WTC11 (cell line): ENCODE measurements at regions not wholly inside any gene's neighbourhood (a gene's known extent, or its start where the extent isn't known, plus 50 kb on each side); places are given as distances from the start of the nearest gene placed in this dataset.

Source experiments
- ATAC-seq: fragments of 200-7000 bp; cut with Tn5 transposase; 2 replicates; pipeline ENCODE4 v1.10.0; 2021; ENCODE audit warnings: mild to moderate bottlenecking, moderate library complexity
- CTCF ChIA-PET: fragments of 300-600 bp; sonication (Branson Sonifier 250); formaldehyde crosslinking; loops from one replicate; lab custom pipeline; 2021; ENCODE audit warnings: antibody characterized with exemption; lab: Charles Lee
- POLR2A ChIA-PET: fragments of 350-600 bp; sonication (Branson Sonifier 250); formaldehyde crosslinking; loops from one replicate; lab custom pipeline; 2021; ENCODE audit warnings: antibody characterized with exemption; lab: Charles Lee
- DNase-seq: peaks from one replicate; pipeline ENCODE4 v3.0.0; 2021; ENCODE audit warnings: low spot score
- H3K27ac Mint-ChIP-seq: 2 replicates; pipeline ENCODE4 v1.8.0; 2021; ENCODE audit warnings: mixed read lengths
- H3K27me3 Mint-ChIP-seq: 2 replicates; pipeline ENCODE4 v1.8.0; 2021; ENCODE audit warnings: low read depth, mild to moderate bottlenecking, moderate library complexity, mixed read lengths
- H3K36me3 Mint-ChIP-seq: 2 replicates; pipeline ENCODE4 v1.8.0; 2021; ENCODE audit warnings: mixed read lengths
- H3K4me1 Mint-ChIP-seq: 2 replicates; pipeline ENCODE4 v1.8.0; 2022; ENCODE audit warnings: mixed read lengths
- H3K4me3 Mint-ChIP-seq: 2 replicates; pipeline ENCODE4 v1.8.0; 2021; ENCODE audit warnings: mild to moderate bottlenecking, moderate library complexity, mixed read lengths
- H3K9me3 Mint-ChIP-seq: 2 replicates; pipeline ENCODE4 v1.8.0; 2021; ENCODE audit warnings: mixed read lengths
- FOXJ3 ChIP-seq: sonication (generic); formaldehyde crosslinking; IDR thresholded peaks from 2 replicates; pipeline ENCODE4 v1.9.0; 2021; ENCODE audit warnings: missing genetic modification reagents, mild to moderate bottlenecking, borderline replicate concordance
- GABPB1 ChIP-seq: sonication (generic); formaldehyde crosslinking; IDR thresholded peaks from 2 replicates; pipeline ENCODE4 v1.8.1; 2023; ENCODE audit warnings: mild to moderate bottlenecking, missing genetic modification reagents
- GRHL2 ChIP-seq: fragments of 250-450 bp; sonication (Bioruptor Pico); IDR thresholded peaks from 2 replicates; pipeline ENCODE4 v1.8.0; 2022; ENCODE audit warnings: mild to moderate bottlenecking, moderate library complexity; ENCODE audit not compliant: insufficient replicate concordance, severe bottlenecking
- IRF2 ChIP-seq: sonication (generic); formaldehyde crosslinking; IDR thresholded peaks from 2 replicates; pipeline ENCODE4 v1.8.0; 2022; ENCODE audit warnings: low read depth, missing genetic modification reagents, borderline replicate concordance
- JUN ChIP-seq: sonication (generic); formaldehyde crosslinking; IDR thresholded peaks from 2 replicates; pipeline ENCODE4 v1.8.0; 2023; ENCODE audit warnings: mild to moderate bottlenecking, missing genetic modification reagents
- NR3C1 ChIP-seq: sonication (generic); formaldehyde crosslinking; conservative IDR thresholded peaks from 2 replicates; pipeline ENCODE4 v1.8.1; 2023; ENCODE audit warnings: low read depth, mild to moderate bottlenecking, missing genetic modification reagents
- OVOL2 ChIP-seq: fragments of 250-450 bp; sonication (Bioruptor Pico); IDR thresholded peaks from 2 replicates; pipeline ENCODE4 v1.9.0; 2021; ENCODE audit warnings: mild to moderate bottlenecking, borderline replicate concordance
- TCF7 ChIP-seq: sonication (generic); formaldehyde crosslinking; IDR thresholded peaks from 2 replicates; pipeline ENCODE4 v1.8.0; 2022; ENCODE audit warnings: mild to moderate bottlenecking, low read depth, missing genetic modification reagents, moderate library complexity
- TEAD1 ChIP-seq: sonication (generic); formaldehyde crosslinking; IDR thresholded peaks from 2 replicates; pipeline ENCODE4 v1.8.0; 2022; ENCODE audit warnings: mild to moderate bottlenecking, missing genetic modification reagents
- ZNF416 ChIP-seq: fragments of 250-450 bp; sonication (Bioruptor Pico); IDR thresholded peaks from 2 replicates; pipeline ENCODE4 v1.9.0; 2021; ENCODE audit warnings: mild to moderate bottlenecking, inconsistent platforms
- TF ChIP-seq, protein P1 (sequence below): sonication (generic); formaldehyde crosslinking; IDR thresholded peaks from 2 replicates; pipeline ENCODE4 v1.8.1; 2023; ENCODE audit warnings: mild to moderate bottlenecking, moderate library complexity, missing genetic modification reagents
- TF ChIP-seq, protein P2 (sequence below): fragments of 250-450 bp; sonication (Bioruptor Pico); IDR thresholded peaks from 2 replicates; pipeline ENCODE4 v1.8.0; 2021; ENCODE audit warnings: mild to moderate bottlenecking
- TF ChIP-seq, protein P3 (sequence below): sonication (generic); formaldehyde crosslinking; IDR thresholded peaks from 2 replicates; pipeline ENCODE4 v1.8.0; 2022; ENCODE audit warnings: mild to moderate bottlenecking, missing genetic modification reagents
- TF ChIP-seq, protein P4 (sequence below): sonication (generic); formaldehyde crosslinking; IDR thresholded peaks from 2 replicates; pipeline ENCODE4 v1.8.1; 2022; ENCODE audit warnings: mild to moderate bottlenecking, moderate library complexity, missing genetic modification reagents
- TF ChIP-seq, protein P5 (sequence below): fragments of 250-450 bp; sonication (Bioruptor Pico); conservative IDR thresholded peaks from 2 replicates; pipeline ENCODE4 v1.9.0; 2021; ENCODE audit warnings: mild to moderate bottlenecking
- TF ChIP-seq, protein P6 (sequence below): sonication (generic); formaldehyde crosslinking; conservative IDR thresholded peaks from 2 replicates; pipeline ENCODE4 v1.8.1; 2022; ENCODE audit warnings: mild to moderate bottlenecking, missing genetic modification reagents
- TF ChIP-seq, protein P7 (sequence below): fragments of 250-450 bp; sonication (Bioruptor Pico); IDR thresholded peaks from 2 replicates; pipeline ENCODE4 v1.9.0; 2021; ENCODE audit warnings: mild to moderate bottlenecking
- TF ChIP-seq, protein P8 (sequence below): sonication (generic); formaldehyde crosslinking; IDR thresholded peaks from 2 replicates; pipeline ENCODE4 v1.8.1; 2023; ENCODE audit warnings: mild to moderate bottlenecking, missing genetic modification reagents
- TF ChIP-seq, protein P9 (sequence below): sonication (generic); formaldehyde crosslinking; IDR thresholded peaks from 2 replicates; pipeline ENCODE4 v1.8.1; 2022; ENCODE audit warnings: missing genetic modification reagents, borderline replicate concordance

DNA sequence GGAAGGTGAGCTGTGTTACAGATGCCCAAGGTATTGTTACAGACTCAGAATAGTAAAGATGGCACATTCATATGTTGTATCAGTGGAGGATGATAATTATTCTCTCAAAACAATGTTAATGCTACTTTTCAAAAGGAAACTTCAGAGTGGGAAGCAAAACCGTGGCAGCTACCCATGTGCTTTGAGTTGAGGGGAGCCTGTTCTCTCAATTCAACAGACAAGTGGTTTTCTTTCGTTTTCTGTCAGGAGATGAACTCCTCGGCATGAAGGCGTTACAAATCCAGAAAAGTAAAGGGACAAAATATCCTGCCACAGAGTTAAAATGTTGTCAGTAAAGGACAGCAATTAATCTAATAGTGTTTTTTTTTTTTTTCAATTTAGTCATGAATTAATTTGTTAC, 629.4 kb upstream of the GBE1 start (continued):
- TF ChIP-seq, protein P1, sequence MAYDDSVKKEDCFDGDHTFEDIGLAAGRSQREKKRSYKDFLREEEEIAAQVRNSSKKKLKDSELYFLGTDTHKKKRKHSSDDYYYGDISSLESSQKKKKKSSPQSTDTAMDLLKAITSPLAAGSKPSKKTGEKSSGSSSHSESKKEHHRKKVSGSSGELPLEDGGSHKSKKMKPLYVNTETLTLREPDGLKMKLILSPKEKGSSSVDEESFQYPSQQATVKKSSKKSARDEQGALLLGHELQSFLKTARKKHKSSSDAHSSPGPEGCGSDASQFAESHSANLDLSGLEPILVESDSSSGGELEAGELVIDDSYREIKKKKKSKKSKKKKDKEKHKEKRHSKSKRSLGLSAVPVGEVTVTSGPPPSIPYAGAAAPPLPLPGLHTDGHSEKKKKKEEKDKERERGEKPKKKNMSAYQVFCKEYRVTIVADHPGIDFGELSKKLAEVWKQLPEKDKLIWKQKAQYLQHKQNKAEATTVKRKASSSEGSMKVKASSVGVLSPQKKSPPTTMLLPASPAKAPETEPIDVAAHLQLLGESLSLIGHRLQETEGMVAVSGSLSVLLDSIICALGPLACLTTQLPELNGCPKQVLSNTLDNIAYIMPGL (CRISPR knock-in tag) = no peak
- TF ChIP-seq ZNF416 (CRISPR knock-in tag) (no peak), NR3C1 (CRISPR knock-in tag) (no peak)
- TF ChIP-seq, protein P2, sequence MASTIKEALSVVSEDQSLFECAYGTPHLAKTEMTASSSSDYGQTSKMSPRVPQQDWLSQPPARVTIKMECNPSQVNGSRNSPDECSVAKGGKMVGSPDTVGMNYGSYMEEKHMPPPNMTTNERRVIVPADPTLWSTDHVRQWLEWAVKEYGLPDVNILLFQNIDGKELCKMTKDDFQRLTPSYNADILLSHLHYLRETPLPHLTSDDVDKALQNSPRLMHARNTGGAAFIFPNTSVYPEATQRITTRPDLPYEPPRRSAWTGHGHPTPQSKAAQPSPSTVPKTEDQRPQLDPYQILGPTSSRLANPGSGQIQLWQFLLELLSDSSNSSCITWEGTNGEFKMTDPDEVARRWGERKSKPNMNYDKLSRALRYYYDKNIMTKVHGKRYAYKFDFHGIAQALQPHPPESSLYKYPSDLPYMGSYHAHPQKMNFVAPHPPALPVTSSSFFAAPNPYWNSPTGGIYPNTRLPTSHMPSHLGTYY (CRISPR knock-in tag) = no peak

DNA sequence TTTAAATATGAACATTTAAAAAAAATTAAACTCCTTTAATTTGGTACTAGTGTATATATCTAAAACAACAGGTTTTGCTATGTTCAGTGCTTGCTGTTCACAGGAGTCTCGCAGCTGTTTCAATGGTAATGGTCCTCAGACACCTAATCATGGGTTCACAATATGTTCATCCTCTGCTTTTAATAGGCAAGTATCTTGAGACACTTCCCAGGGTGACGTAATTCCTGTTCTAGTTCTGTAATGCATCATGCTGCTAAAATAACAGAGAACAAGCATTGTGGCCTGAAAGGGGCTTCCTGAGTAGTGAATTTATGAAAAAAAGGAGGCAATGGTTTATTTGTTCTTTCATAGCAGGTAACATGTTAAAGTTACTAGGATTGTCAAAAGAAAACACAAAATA, 625.2 kb upstream of the GBE1 start:
- Mint-ChIP-seq H3K4me3 (no peak overlapping the region), H3K27ac (no peak overlapping the region), H3K36me3 (0 out of 2 replicates have a peak, but pooled peaks cover 3% of the 10 kb centered on the region), H3K27me3 (no peaks in the 10 kb centered on the region), H3K9me3 (peaks cover 19% of the 10 kb centered on the region), H3K4me1 (no peaks in the 10 kb centered on the region)
- ChIA-PET POLR2A (no interaction called here), CTCF (no interaction called here)
- ATAC-seq = no peak
- DNase-seq = no peak
- TF ChIP-seq GRHL2 (CRISPR knock-in tag) = no peak
- TF ChIP-seq OVOL2 (CRISPR knock-in tag) = no peak
- TF ChIP-seq JUN = no peak
- no peak for TF ChIP-seq TCF7 (CRISPR knock-in tag)
- TF ChIP-seq, protein P3, sequence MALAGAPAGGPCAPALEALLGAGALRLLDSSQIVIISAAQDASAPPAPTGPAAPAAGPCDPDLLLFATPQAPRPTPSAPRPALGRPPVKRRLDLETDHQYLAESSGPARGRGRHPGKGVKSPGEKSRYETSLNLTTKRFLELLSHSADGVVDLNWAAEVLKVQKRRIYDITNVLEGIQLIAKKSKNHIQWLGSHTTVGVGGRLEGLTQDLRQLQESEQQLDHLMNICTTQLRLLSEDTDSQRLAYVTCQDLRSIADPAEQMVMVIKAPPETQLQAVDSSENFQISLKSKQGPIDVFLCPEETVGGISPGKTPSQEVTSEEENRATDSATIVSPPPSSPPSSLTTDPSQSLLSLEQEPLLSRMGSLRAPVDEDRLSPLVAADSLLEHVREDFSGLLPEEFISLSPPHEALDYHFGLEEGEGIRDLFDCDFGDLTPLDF (CRISPR knock-in tag) = no peak
- TF ChIP-seq GABPB1 = no peak
- TF ChIP-seq TEAD1 (CRISPR knock-in tag) = no peak
- TF ChIP-seq, protein P4, sequence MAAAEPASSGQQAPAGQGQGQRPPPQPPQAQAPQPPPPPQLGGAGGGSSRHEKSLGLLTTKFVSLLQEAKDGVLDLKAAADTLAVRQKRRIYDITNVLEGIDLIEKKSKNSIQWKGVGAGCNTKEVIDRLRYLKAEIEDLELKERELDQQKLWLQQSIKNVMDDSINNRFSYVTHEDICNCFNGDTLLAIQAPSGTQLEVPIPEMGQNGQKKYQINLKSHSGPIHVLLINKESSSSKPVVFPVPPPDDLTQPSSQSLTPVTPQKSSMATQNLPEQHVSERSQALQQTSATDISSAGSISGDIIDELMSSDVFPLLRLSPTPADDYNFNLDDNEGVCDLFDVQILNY (CRISPR knock-in tag) = no peak
- TF ChIP-seq, protein P5, sequence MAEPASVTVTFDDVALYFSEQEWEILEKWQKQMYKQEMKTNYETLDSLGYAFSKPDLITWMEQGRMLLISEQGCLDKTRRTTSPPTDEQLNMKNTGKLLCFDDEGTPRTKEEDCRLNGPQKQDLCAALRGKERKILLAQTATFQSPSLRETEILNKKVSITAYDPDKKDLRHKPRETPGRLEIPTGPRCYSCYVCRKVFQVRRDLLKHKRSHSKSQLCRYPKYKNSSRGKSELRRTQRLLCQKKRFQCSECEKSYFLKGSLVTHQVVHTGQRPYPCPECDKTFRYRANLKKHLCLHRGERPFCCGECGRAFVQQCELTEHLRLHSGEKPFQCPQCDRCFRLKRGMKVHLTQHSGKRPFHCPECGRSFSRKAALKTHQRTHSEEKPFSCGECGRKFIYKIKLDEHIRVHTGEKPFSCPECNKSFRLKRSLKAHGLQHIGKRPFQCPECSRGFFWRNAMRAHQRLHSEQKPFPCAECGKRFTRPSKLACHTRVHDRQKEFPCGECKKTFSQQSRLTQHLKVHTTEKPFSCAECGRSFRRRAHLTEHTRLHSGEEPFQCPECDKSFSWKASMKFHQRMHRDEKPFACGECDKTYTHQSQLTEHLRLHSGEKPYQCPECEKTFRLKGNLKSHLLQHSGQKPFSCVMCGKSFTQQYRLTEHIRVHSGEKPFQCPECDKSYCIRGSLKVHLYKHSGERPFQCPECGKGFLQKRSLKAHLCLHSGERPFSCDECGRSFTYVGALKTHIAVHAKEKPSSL (CRISPR knock-in tag) = no peak
- TF ChIP-seq, protein P2 (CRISPR knock-in tag) = no peak
- TF ChIP-seq, protein P6, sequence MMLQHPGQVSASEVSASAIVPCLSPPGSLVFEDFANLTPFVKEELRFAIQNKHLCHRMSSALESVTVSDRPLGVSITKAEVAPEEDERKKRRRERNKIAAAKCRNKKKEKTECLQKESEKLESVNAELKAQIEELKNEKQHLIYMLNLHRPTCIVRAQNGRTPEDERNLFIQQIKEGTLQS (CRISPR knock-in tag) = no peak
- no peak for TF ChIP-seq IRF2 (CRISPR knock-in tag)
- TF ChIP-seq, protein P7, sequence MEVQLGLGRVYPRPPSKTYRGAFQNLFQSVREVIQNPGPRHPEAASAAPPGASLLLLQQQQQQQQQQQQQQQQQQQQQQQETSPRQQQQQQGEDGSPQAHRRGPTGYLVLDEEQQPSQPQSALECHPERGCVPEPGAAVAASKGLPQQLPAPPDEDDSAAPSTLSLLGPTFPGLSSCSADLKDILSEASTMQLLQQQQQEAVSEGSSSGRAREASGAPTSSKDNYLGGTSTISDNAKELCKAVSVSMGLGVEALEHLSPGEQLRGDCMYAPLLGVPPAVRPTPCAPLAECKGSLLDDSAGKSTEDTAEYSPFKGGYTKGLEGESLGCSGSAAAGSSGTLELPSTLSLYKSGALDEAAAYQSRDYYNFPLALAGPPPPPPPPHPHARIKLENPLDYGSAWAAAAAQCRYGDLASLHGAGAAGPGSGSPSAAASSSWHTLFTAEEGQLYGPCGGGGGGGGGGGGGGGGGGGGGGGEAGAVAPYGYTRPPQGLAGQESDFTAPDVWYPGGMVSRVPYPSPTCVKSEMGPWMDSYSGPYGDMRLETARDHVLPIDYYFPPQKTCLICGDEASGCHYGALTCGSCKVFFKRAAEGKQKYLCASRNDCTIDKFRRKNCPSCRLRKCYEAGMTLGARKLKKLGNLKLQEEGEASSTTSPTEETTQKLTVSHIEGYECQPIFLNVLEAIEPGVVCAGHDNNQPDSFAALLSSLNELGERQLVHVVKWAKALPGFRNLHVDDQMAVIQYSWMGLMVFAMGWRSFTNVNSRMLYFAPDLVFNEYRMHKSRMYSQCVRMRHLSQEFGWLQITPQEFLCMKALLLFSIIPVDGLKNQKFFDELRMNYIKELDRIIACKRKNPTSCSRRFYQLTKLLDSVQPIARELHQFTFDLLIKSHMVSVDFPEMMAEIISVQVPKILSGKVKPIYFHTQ = no peak
- no peak for TF ChIP-seq FOXJ3 (CRISPR knock-in tag)
- TF ChIP-seq, protein P8, sequence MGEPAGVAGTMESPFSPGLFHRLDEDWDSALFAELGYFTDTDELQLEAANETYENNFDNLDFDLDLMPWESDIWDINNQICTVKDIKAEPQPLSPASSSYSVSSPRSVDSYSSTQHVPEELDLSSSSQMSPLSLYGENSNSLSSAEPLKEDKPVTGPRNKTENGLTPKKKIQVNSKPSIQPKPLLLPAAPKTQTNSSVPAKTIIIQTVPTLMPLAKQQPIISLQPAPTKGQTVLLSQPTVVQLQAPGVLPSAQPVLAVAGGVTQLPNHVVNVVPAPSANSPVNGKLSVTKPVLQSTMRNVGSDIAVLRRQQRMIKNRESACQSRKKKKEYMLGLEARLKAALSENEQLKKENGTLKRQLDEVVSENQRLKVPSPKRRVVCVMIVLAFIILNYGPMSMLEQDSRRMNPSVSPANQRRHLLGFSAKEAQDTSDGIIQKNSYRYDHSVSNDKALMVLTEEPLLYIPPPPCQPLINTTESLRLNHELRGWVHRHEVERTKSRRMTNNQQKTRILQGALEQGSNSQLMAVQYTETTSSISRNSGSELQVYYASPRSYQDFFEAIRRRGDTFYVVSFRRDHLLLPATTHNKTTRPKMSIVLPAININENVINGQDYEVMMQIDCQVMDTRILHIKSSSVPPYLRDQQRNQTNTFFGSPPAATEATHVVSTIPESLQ (CRISPR knock-in tag) = no peak
- TF ChIP-seq, protein P9, sequence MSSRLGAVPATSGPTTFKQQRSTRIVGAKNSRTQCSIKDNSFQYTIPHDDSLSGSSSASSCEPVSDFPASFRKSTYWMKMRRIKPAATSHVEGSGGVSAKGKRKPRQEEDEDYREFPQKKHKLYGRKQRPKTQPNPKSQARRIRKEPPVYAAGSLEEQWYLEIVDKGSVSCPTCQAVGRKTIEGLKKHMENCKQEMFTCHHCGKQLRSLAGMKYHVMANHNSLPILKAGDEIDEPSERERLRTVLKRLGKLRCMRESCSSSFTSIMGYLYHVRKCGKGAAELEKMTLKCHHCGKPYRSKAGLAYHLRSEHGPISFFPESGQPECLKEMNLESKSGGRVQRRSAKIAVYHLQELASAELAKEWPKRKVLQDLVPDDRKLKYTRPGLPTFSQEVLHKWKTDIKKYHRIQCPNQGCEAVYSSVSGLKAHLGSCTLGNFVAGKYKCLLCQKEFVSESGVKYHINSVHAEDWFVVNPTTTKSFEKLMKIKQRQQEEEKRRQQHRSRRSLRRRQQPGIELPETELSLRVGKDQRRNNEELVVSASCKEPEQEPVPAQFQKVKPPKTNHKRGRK = no peak
